Smooth muscle cell (in vitro differentiated cells): ENCODE measurements at regions not wholly inside any gene's neighbourhood (a gene's known extent, or its start where the extent isn't known, plus 50 kb on each side); places are given as distances from the start of the nearest gene placed in this dataset.

Experiments used
- DNase-seq: peaks from one replicate; lab custom pipeline; 2025; ENCODE audit not compliant: unreplicated experiment; lab: John Stamatoyannopoulos, UW
- H2AFZ ChIP-seq: fragments of 200-600 bp; sonication (generic); 2 replicates; pipeline ENCODE4 v1.6.0; 2016; ENCODE audit warnings: antibody characterized with exemption, low read depth, mild to moderate bottlenecking
- H3F3A ChIP-seq: fragments of 200-600 bp; sonication (generic); 2 replicates; pipeline ENCODE4 v1.6.0; 2017; ENCODE audit warnings: antibody characterized with exemption, low read depth
- H3K27ac ChIP-seq: fragments of 200-600 bp; sonication (generic); 2 replicates; pipeline ENCODE4 v1.5.1; 2016; ENCODE audit warnings: low read depth, mild to moderate bottlenecking
- H3K27me3 ChIP-seq: fragments of 200-600 bp; sonication (generic); 2 replicates; pipeline ENCODE4 v1.6.1; 2016; ENCODE audit warnings: low read depth, mild to moderate bottlenecking
- H3K36me3 ChIP-seq: fragments of 200-600 bp; sonication (generic); 2 replicates; pipeline ENCODE4 v1.5.1; 2016; ENCODE audit warnings: low read depth
- H3K4me1 ChIP-seq: fragments of 200-600 bp; sonication (generic); 2 replicates; pipeline ENCODE4 v1.5.1; 2016; ENCODE audit warnings: low read depth
- H3K4me2 ChIP-seq: fragments of 200-600 bp; sonication (generic); 2 replicates; pipeline ENCODE4 v1.6.0; 2016; ENCODE audit warnings: mild to moderate bottlenecking
- H3K4me3 ChIP-seq: fragments of 200-600 bp; sonication (generic); 2 replicates; pipeline ENCODE4 v1.5.1; 2016; ENCODE audit warnings: mild to moderate bottlenecking
- H3K79me2 ChIP-seq: fragments of 200-600 bp; sonication (generic); 2 replicates; pipeline ENCODE4 v1.6.0; 2016; ENCODE audit warnings: low read depth, mild to moderate bottlenecking
- H3K9ac ChIP-seq: fragments of 200-600 bp; sonication (generic); 2 replicates; pipeline ENCODE4 v1.6.0; 2016; ENCODE audit warnings: low read depth
- H3K9me3 ChIP-seq: fragments of 200-600 bp; sonication (generic); replicated peaks from 2 replicates; pipeline ENCODE4 v1.5.1; 2016; ENCODE audit warnings: low read depth
- H4K20me1 ChIP-seq: fragments of 200-600 bp; sonication (generic); 2 replicates; pipeline ENCODE4 v1.6.0; 2016; ENCODE audit warnings: low read depth
- WGBS: methylation state at CpG from one replicate; pipeline ENCODE4 v1.1.7; 2016; ENCODE audit warnings: low lambda C conversion rate; 5-methylcytosine and 5-hydroxymethylcytosine counted together
- TF ChIP-seq, protein P1 (sequence below): fragments of 200-600 bp; sonication (generic); IDR thresholded peaks from 2 replicates; pipeline ENCODE4 v1.5.1; 2017; ENCODE audit warnings: borderline replicate concordance, mild to moderate bottlenecking, antibody characterized with exemption; ENCODE audit not compliant: insufficient read depth, poor library complexity, severe bottlenecking

DNA sequence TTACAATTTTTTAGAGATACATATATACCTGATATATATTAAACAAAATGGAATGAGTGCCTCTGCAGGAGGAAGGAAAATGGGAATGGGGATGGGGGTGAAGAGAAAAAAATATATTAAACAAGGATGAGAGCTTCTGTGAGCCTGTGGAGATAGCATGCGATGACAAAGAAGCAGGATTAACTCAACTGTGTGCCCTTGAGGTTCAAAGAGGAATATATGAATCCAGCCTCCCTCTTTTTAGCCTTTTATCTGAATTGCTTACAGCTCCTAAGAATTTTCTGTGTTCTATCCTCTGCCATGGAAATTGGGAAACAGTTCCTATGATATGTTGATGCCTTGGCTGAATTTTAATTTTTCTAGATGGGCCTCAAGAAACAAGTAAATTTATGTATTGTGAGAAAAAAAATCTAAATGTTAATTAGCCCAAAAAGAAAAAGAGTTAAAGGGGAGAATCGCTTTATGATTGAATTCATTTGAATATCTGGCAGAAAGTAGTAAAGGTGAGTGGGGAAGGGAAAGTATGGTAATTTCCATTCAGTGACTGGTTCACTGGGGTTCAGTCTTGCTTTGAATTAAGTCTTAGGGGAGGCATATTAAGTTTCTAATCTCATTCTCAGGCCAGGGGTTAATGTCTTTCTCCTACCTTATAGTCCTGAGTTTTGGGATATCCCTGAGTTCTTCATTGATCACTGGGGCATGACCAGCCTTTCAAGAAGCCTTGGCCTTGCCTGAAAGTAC lies 106.3 kb upstream of the HMCN1 start:
- no peak for DNase-seq
- Histone ChIP-seq H3K9me3 (no peaks in the 10 kb centered on the region), H2AFZ (peak overlapping the region; percentile 7), H3K4me3 (no peak overlapping the region), H3K4me2 (no peak overlapping the region), H3K27me3 (no peaks in the 10 kb centered on the region), H3K27ac (no peak overlapping the region), H3K36me3 (no peaks in the 10 kb centered on the region), H4K20me1 (no peaks in the 10 kb centered on the region), H3K79me2 (no peaks in the 10 kb centered on the region), H3K9ac (no peak overlapping the region), H3F3A (no peaks in the 10 kb centered on the region), H3K4me1 (peaks cover 4% of the 10 kb centered on the region)
- 73% methylated on average over 2 of the region's 2 CpGs for WGBS
- TF ChIP-seq, protein P1, sequence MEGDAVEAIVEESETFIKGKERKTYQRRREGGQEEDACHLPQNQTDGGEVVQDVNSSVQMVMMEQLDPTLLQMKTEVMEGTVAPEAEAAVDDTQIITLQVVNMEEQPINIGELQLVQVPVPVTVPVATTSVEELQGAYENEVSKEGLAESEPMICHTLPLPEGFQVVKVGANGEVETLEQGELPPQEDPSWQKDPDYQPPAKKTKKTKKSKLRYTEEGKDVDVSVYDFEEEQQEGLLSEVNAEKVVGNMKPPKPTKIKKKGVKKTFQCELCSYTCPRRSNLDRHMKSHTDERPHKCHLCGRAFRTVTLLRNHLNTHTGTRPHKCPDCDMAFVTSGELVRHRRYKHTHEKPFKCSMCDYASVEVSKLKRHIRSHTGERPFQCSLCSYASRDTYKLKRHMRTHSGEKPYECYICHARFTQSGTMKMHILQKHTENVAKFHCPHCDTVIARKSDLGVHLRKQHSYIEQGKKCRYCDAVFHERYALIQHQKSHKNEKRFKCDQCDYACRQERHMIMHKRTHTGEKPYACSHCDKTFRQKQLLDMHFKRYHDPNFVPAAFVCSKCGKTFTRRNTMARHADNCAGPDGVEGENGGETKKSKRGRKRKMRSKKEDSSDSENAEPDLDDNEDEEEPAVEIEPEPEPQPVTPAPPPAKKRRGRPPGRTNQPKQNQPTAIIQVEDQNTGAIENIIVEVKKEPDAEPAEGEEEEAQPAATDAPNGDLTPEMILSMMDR, result no peak

DNA sequence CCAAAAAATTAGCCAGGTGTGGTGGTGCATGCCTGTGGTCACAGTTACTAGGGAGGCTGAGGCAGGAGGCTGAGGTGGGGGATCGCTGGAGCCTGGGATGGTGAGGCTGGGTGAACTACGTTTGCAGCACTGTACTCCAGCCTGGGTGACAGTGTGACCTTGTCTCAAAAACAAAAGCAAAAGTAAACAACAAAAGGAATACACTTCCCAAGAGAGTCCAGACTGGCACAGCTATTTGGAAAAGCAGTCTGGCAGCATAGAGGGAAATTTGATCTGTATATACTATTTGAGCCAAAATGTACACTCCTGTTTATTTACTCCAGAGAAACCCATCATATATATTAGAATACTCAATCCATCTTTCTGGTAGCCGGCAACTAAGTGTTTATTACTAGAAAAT lies 107.0 kb upstream of the HMCN1 start:
- no peaks in the 10 kb centered on the region for H3K9me3 ChIP-seq
- TF ChIP-seq, protein P1, result no peak
- no peak for DNase-seq
- no peaks in the 10 kb centered on the region for H4K20me1 ChIP-seq
- no peaks in the 10 kb centered on the region for H3K27me3 ChIP-seq
- H3K4me1 ChIP-seq, result peaks cover 4% of the 10 kb centered on the region
- no peaks in the 10 kb centered on the region for H3F3A ChIP-seq
- H3K27ac ChIP-seq, result no peak overlapping the region
- no peaks in the 10 kb centered on the region for H3K79me2 ChIP-seq
- no peaks in the 10 kb centered on the region for H3K36me3 ChIP-seq
- no peak overlapping the region for H3K4me2 ChIP-seq
- no peak overlapping the region for H3K4me3 ChIP-seq
- no peak overlapping the region for H3K9ac ChIP-seq
- WGBS, result 88% methylated on average over 3 of the region's 3 CpGs
- peak overlapping the region; percentile 7 for H2AFZ ChIP-seq

DNA sequence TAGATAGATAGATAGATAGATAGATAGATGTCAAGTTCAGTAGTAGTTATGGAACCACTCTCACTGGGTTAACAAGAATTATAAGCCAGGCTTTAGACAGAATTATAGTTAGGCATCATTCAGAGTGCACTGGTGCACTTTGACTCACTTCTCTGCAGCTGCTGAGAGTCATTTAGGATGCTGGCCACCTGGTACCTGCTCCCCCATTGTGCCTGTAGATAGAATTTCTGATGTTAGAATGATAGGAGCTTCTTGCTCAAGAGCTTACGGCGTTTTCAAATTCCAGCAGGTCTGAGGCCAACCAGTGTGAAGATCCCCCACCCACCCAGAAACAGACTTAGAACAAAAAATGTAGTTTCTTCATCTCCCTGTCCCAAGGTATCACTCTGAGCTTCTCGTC lies 107.8 kb upstream of the HMCN1 start:
- no peak overlapping the region for H3K4me3 ChIP-seq
- no peak overlapping the region for H3K9ac ChIP-seq
- no peak overlapping the region for H3K27ac ChIP-seq
- no peaks in the 10 kb centered on the region for H3K36me3 ChIP-seq
- H3K9me3 ChIP-seq, result no peaks in the 10 kb centered on the region
- no peaks in the 10 kb centered on the region for H3K79me2 ChIP-seq
- H3K27me3 ChIP-seq, result no peaks in the 10 kb centered on the region
- no peak overlapping the region for H3K4me2 ChIP-seq
- no peaks in the 10 kb centered on the region for H3F3A ChIP-seq
- DNase-seq, result no peak
- H3K4me1 ChIP-seq, result peaks cover 4% of the 10 kb centered on the region
- TF ChIP-seq, protein P1, result no peak
- 88% methylated on average over 3 of the region's 3 CpGs for WGBS
- no peaks in the 10 kb centered on the region for H4K20me1 ChIP-seq
- H2AFZ ChIP-seq, result no peak overlapping the region

DNA sequence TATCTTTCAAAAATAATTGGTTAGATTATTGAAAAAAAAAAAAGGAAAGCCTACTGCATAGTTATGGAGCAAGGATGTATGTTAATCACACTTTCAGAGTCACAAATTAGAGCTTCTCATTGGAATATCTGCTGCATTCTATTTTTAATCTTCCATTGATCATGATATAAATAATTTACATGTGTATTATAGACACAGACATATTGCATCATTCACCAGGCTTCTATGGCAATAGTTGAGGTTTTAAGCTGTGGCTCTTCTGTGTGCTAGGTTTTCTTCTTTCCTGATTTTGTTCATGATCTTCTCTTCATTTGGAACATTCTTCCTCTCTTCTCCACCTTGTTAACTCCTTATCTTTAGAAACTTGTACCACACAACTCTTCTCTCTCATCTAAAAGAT lies 123.2 kb upstream of the HMCN1 start:
- Histone ChIP-seq H3K4me3 (no peak overlapping the region), H3K4me1 (no peaks in the 10 kb centered on the region), H3K36me3 (no peaks in the 10 kb centered on the region), H2AFZ (peak overlapping the region; percentile 3), H3K79me2 (no peaks in the 10 kb centered on the region), H3K9me3 (no peaks in the 10 kb centered on the region), H3K4me2 (no peak overlapping the region), H4K20me1 (no peaks in the 10 kb centered on the region), H3K27me3 (no peaks in the 10 kb centered on the region), H3K9ac (no peak overlapping the region), H3K27ac (no peak overlapping the region), H3F3A (no peaks in the 10 kb centered on the region)
- DNase-seq, result no peak
- TF ChIP-seq, protein P1, result no peak
